Endothelial cell of umbilical vein (primary cell): ENCODE measurements at regions not wholly inside any gene's neighbourhood (a gene's known extent, or its start where the extent isn't known, plus 50 kb on each side); places are given as distances from the start of the nearest gene placed in this dataset.

Experiments used
- BruUV-seq: library from RNA; stranded (reverse); fragments of 400-500 nt; replicated peaks from 2 replicates; lab custom pipeline; 2021; lab: Mats Ljungman, UMichigan
- CTCF ChIA-PET: fragments of 300-600, 350-600 bp; sonication (Branson Sonifier 250); formaldehyde crosslinking; loops from one replicate; lab custom pipeline; 2021; ENCODE audit warnings: antibody characterized with exemption, inconsistent platforms; lab: Charles Lee
- POLR2A ChIA-PET: fragments of 300-600, 350-600 bp; sonication (Branson Sonifier 250); formaldehyde crosslinking; loops from one replicate; lab custom pipeline; 2021; ENCODE audit warnings: antibody characterized with exemption, inconsistent platforms; lab: Charles Lee
- DNase-seq: peaks from one replicate; pipeline ENCODE4 v3.0.0-alpha.2; 2011; ENCODE audit warnings: low read depth, low spot score
- FAIRE-seq: peaks from 2 replicates; lab custom pipeline; 2011; peaks lifted over from hg19 to GRCh38; lab: Jason Lieb, UNC
- H2AFZ ChIP-seq: 2 replicates; pipeline ENCODE4 v1.6.0; 2012; ENCODE audit warnings: low read depth, low read length, control low read depth, inconsistent platforms
- H3K27ac ChIP-seq: 2 replicates; pipeline ENCODE4 v1.5.1; 2011; ENCODE audit warnings: low read depth, mild to moderate bottlenecking, control low read depth, low read length, moderate library complexity; ENCODE audit not compliant: insufficient read depth
- H3K27me3 ChIP-seq, 2 experiments: 2 replicates each; pipeline versions ENCODE4 v1.6.0 to v1.6.1; 2011; ENCODE audit warnings: low read length in 2 of 2, mixed read lengths in 1 of 2; ENCODE audit not compliant: control insufficient read depth in 2 of 2, insufficient read depth in 2 of 2
- H3K36me3 ChIP-seq, 2 experiments: 2 replicates in 1 of 2; 3 replicates in 1 of 2; pipeline ENCODE4 v1.5.1; 2011; ENCODE audit warnings: low read length in 2 of 2, mild to moderate bottlenecking in 1 of 2, moderate library complexity in 1 of 2; ENCODE audit not compliant: control insufficient read depth in 2 of 2, insufficient read depth in 2 of 2; ENCODE audit errors: extremely low read depth in 1 of 2
- H3K4me1 ChIP-seq: 3 replicates; pipeline ENCODE4 v1.5.1; 2011; ENCODE audit warnings: mild to moderate bottlenecking, low read length; ENCODE audit not compliant: control insufficient read depth, insufficient read depth; ENCODE audit errors: extremely low read depth
- H3K4me2 ChIP-seq: 2 replicates; pipeline ENCODE4 v1.6.1; 2011; ENCODE audit warnings: low read length, control low read depth, mixed read lengths; ENCODE audit not compliant: insufficient read depth
- H3K4me3 ChIP-seq, 3 experiments: fragments of 200-600 bp in 1 of 3; sonication (generic), shearing (Covaris generic) in 1 of 3; replicated peaks in 1 of 3; 2 replicates each; pipeline ENCODE4 v1.5.1; 2011 to 2016; ENCODE audit warnings: control low read depth in 3 of 3, low read length in 3 of 3, mild to moderate bottlenecking in 2 of 3, inconsistent platforms in 1 of 3, low read depth in 1 of 3, moderate library complexity in 1 of 3; ENCODE audit not compliant: insufficient read depth in 1 of 3
- H3K79me2 ChIP-seq: 2 replicates; pipeline ENCODE4 v1.6.0; 2012; ENCODE audit warnings: low read length, inconsistent platforms; ENCODE audit not compliant: control insufficient read depth, insufficient read depth
- H3K9ac ChIP-seq: replicated peaks from 2 replicates; pipeline ENCODE3; 2011; ENCODE audit warnings: low read length, control low read depth; ENCODE audit not compliant: insufficient read depth; ENCODE audit errors: extremely low read depth
- H3K9me1 ChIP-seq: replicated peaks from 3 replicates; pipeline ENCODE4 v1.6.0; 2011; ENCODE audit warnings: mild to moderate bottlenecking, low read length; ENCODE audit not compliant: control insufficient read depth, insufficient read depth; ENCODE audit errors: extremely low read depth
- H3K9me3 ChIP-seq: replicated peaks from 2 replicates; pipeline ENCODE4 v1.5.1; 2012; ENCODE audit warnings: low read length, inconsistent platforms; ENCODE audit not compliant: control insufficient read depth, insufficient read depth
- H4K20me1 ChIP-seq: replicated peaks from 2 replicates; pipeline ENCODE3; 2011; ENCODE audit warnings: mild to moderate bottlenecking, low read length; ENCODE audit not compliant: control insufficient read depth, insufficient read depth; ENCODE audit errors: extremely low read depth
- CTCF ChIP-seq, 2 donors: IDR thresholded peaks; 1 replicate in 1 of 2; 2 replicates in 1 of 2; pipeline ENCODE4 v1.5.1; 2011; ENCODE audit warnings: low read length in 2 of 2, mild to moderate bottlenecking in 2 of 2, moderate library complexity in 2 of 2, control low read depth in 1 of 2, inconsistent platforms in 1 of 2, low read depth in 1 of 2; ENCODE audit not compliant: insufficient read depth in 1 of 2; ENCODE audit errors: extremely low read depth in 1 of 2
- EZH2 ChIP-seq: IDR thresholded peaks from 2 replicates; pipeline ENCODE4 v1.6.1; 2012; ENCODE audit warnings: borderline replicate concordance, low read depth, mild to moderate bottlenecking, moderate library complexity, low read length, inconsistent platforms; ENCODE audit not compliant: severe bottlenecking
- FOS ChIP-seq: IDR thresholded peaks from 2 replicates; pipeline ENCODE4 v1.6.1; 2011; ENCODE audit warnings: mild to moderate bottlenecking, low read length, moderate library complexity, borderline replicate concordance; ENCODE audit not compliant: insufficient read depth
- GATA2 ChIP-seq: IDR thresholded peaks from 2 replicates; pipeline ENCODE4 v1.7.0; 2011; ENCODE audit warnings: low read depth, mild to moderate bottlenecking, moderate library complexity, mixed read lengths, low read length; ENCODE audit not compliant: insufficient read length, insufficient read depth
- POLR2A ChIP-seq: IDR thresholded peaks from 2 replicates; pipeline ENCODE4 v1.6.1; 2012; ENCODE audit warnings: low read depth, mild to moderate bottlenecking, control low read depth, low read length
- POLR2AphosphoS5 ChIP-seq: IDR thresholded peaks from 2 replicates; pipeline ENCODE4 v1.6.1; 2012; ENCODE audit warnings: low read depth, mild to moderate bottlenecking, control low read depth, low read length, moderate library complexity; ENCODE audit not compliant: insufficient read depth
- dilution Hi-C: fragments of 300-500 bp; cut with MboI; formaldehyde crosslinking; loops from one replicate; pipeline ENCODE4 v1.15.0; 2019; ENCODE audit warnings: low sequenced_read_pairs; ENCODE audit not compliant: extremely low pct_ligation_motif_present
- intact Hi-C: fragments of 100-400 bp; cut with micrococcal nuclease; formaldehyde crosslinking; loops from one replicate; pipeline ENCODE4 v1.10.0; 2022

- TF ChIP-seq EZH2 (no peak), CTCF (IDR thresholded peaks at IDR 0.05; ENCODE audit: extremely low read depth in 1 of 2, insufficient read depth in 1 of 2, low read depth in 1 of 2, low read length in 2 of 2) (no peak)
- CTCF ChIA-PET, result no interaction called here
- intact Hi-C loops (no loop called here), dilution Hi-C loops (no loop called here)
- H2AFZ ChIP-seq, result no peak overlapping the region
- no peaks in the 10 kb centered on the region for H3K27me3 ChIP-seq
- no peaks in the 10 kb centered on the region for H3K9me1 ChIP-seq
- no peak for DNase-seq
- H3K4me1 ChIP-seq, result no peaks in the 10 kb centered on the region
- no peak overlapping the region for H3K4me2 ChIP-seq
- no peaks in the 10 kb centered on the region for H3K79me2 ChIP-seq
- no peaks in the 10 kb centered on the region for H3K36me3 ChIP-seq
- POLR2A ChIA-PET, result no interaction called here
- H3K9ac ChIP-seq, result no peak overlapping the region
- H4K20me1 ChIP-seq, result no peaks in the 10 kb centered on the region
- peaks cover 4% of the 10 kb centered on the region for H3K9me3 ChIP-seq
- no peak overlapping the region for H3K4me3 ChIP-seq
- BruUV-seq, result no TSS peak
- FAIRE-seq, result no peak
- no peak overlapping the region for H3K27ac ChIP-seq
Measured at GRCh38 chr5:174897281-174897950, 173.0 kb downstream of the MSX2 start.

- H3K4me2 ChIP-seq, result no peak overlapping the region
- DNase-seq (no peak), FAIRE-seq (no peak)
- no peaks in the 10 kb centered on the region for H3K36me3 ChIP-seq
- no peaks in the 10 kb centered on the region for H3K4me1 ChIP-seq
- H3K27ac ChIP-seq, result no peak overlapping the region
- no peaks in the 10 kb centered on the region for H4K20me1 ChIP-seq
- BruUV-seq, result no TSS peak
- intact Hi-C loops (no loop called here), dilution Hi-C loops (no loop called here)
- no peak overlapping the region for H3K9ac ChIP-seq
- no peak overlapping the region for H2AFZ ChIP-seq
- TF ChIP-seq FOS (no peak), CTCF (IDR thresholded peaks at IDR 0.05; ENCODE audit: extremely low read depth in 1 of 2, insufficient read depth in 1 of 2, low read depth in 1 of 2, low read length in 2 of 2) (no peak), GATA2 (no peak), POLR2A (no peak), EZH2 (no peak), POLR2AphosphoS5 (no peak)
- no peaks in the 10 kb centered on the region for H3K79me2 ChIP-seq
- peaks cover 2% of the 10 kb centered on the region for H3K9me3 ChIP-seq
- no peaks in the 10 kb centered on the region for H3K9me1 ChIP-seq
- no peaks in the 10 kb centered on the region for H3K27me3 ChIP-seq
- no peak overlapping the region for H3K4me3 ChIP-seq
- POLR2A ChIA-PET, result no interaction called here
- CTCF ChIA-PET, result interaction anchor here (0.6 kb wide), 1 partner anchor 21 kb away, joined by 3 read pairs; no protein-coding TSS in a partner anchor
Measured at GRCh38 chr5:174895360-174895759, 171.0 kb downstream of the MSX2 start.
